CD4-positive, alpha-beta T cell (primary cell): ENCODE measurements at regions not wholly inside any gene's neighbourhood (a gene's known extent, or its start where the extent isn't known, plus 50 kb on each side); places are given as distances from the start of the nearest gene placed in this dataset.

Experiments used
- ATAC-seq: fragments of 200-7000 bp; cut with Tn5 transposase; one replicate; pipeline ENCODE4 v1.10.0; 2022; ENCODE audit warnings: mild to moderate bottlenecking; ENCODE audit not compliant: poor library complexity
- CTCF ChIA-PET: fragments of 350-600 bp; sonication (Branson Sonifier 250); formaldehyde crosslinking; loops from one replicate; lab custom pipeline; 2021; ENCODE audit warnings: antibody characterized with exemption, inconsistent platforms; lab: Charles Lee
- POLR2A ChIA-PET: fragments of 350-600 bp; sonication (Branson Sonifier 250); formaldehyde crosslinking; loops from one replicate; lab custom pipeline; 2021; ENCODE audit warnings: antibody characterized with exemption, inconsistent platforms; lab: Charles Lee
- DNase-seq, 14 experiments: peaks; one replicate each; pipeline ENCODE4 v3.0.0-alpha.2; 2013 to 2020; ENCODE audit warnings: mixed read lengths in 2 of 14
- H3K27ac ChIP-seq, 2 donors: one replicate each; pipeline versions ENCODE4 v1.5.1 to v1.7.0; 2013; ENCODE audit warnings: low read length in 2 of 2, low read depth in 1 of 2, mild to moderate bottlenecking in 1 of 2
- H3K27me3 ChIP-seq, 2 experiments: 1 replicate in 1 of 2; 2 replicates in 1 of 2; pipeline versions ENCODE4 v1.6.1 to v1.7.0; 2013; ENCODE audit warnings: low read length in 2 of 2, control low read depth in 1 of 2, mild to moderate bottlenecking in 1 of 2, moderate library complexity in 1 of 2; ENCODE audit not compliant: insufficient read depth in 2 of 2, control insufficient read depth in 1 of 2
- H3K36me3 ChIP-seq: one replicate; pipeline ENCODE4 v1.6.1; 2013; ENCODE audit warnings: low read length, control low read depth; ENCODE audit not compliant: insufficient read depth
- H3K4me1 ChIP-seq: one replicate; pipeline ENCODE4 v1.6.1; 2013; ENCODE audit warnings: low read length, control low read depth; ENCODE audit not compliant: insufficient read depth
- H3K4me3 ChIP-seq: one replicate; pipeline ENCODE4 v1.5.1; 2013; ENCODE audit warnings: mild to moderate bottlenecking, low read length, moderate library complexity
- H3K9me3 ChIP-seq, 2 experiments: 1 replicate in 1 of 2; 2 replicates in 1 of 2; pipeline versions ENCODE4 v1.6.1 to v1.7.0; 2013; ENCODE audit warnings: low read length in 2 of 2, mild to moderate bottlenecking in 2 of 2, control low read depth in 1 of 2, moderate library complexity in 1 of 2; ENCODE audit not compliant: control insufficient read depth in 1 of 2, insufficient read depth in 1 of 2
- H3K27ac Mint-ChIP-seq: one replicate; pipeline ENCODE4 v1.8.0; 2020; ENCODE audit warnings: mixed read lengths
- H3K27me3 Mint-ChIP-seq: one replicate; pipeline ENCODE4 v1.8.0; 2021; ENCODE audit warnings: mixed read lengths
- H3K36me3 Mint-ChIP-seq: one replicate; pipeline ENCODE4 v1.8.0; 2021; ENCODE audit warnings: low read depth, mixed read lengths
- H3K4me1 Mint-ChIP-seq: one replicate; pipeline ENCODE4 v1.8.0; 2021; ENCODE audit warnings: low read depth, mixed read lengths
- H3K4me3 Mint-ChIP-seq: one replicate; pipeline ENCODE4 v1.8.0; 2020; ENCODE audit warnings: mild to moderate bottlenecking, mixed read lengths
- H3K9me3 Mint-ChIP-seq: one replicate; pipeline ENCODE4 v1.8.0; 2020; ENCODE audit warnings: mixed read lengths
- CTCF ChIP-seq: fragments of 200-600 bp; IDR thresholded peaks from one replicate; pipeline ENCODE4 v1.8.0; 2022; ENCODE audit warnings: antibody characterized with exemption, mild to moderate bottlenecking
- intact Hi-C, 2 experiments: fragments of 100-400 bp; cut with DNase I in 1 of 2; cut with micrococcal nuclease in 1 of 2; formaldehyde crosslinking; loops; one replicate each; pipeline versions ENCODE4 v1.15.1 to v1.9.0; 2023 to 2025; cut with DNase I, micrococcal nuclease

GRCh38 chr6:121694389-121694788, 258.9 kb downstream of the GJA1 start:
- no peaks in the 10 kb centered on the region for H3K9me3 Mint-ChIP-seq
- no peak for DNase-seq
- H3K36me3 Mint-ChIP-seq: no peaks in the 10 kb centered on the region
- ChIA-PET POLR2A (no interaction called here), CTCF (no interaction called here)
- H3K36me3 ChIP-seq: no peaks in the 10 kb centered on the region
- H3K27me3 ChIP-seq: no peaks in the 10 kb centered on the region
- no peaks in the 10 kb centered on the region for H3K27me3 Mint-ChIP-seq
- no peaks in the 10 kb centered on the region for H3K4me1 ChIP-seq
- intact Hi-C loops: no loop called here
- no peak overlapping the region for H3K4me3 Mint-ChIP-seq
- TF ChIP-seq CTCF: no peak
- no peak overlapping the region for H3K27ac Mint-ChIP-seq
- H3K27ac ChIP-seq: no peak overlapping the region
- no peaks in the 10 kb centered on the region for H3K9me3 ChIP-seq
- ATAC-seq: no peak
- peaks cover 11% of the 10 kb centered on the region for H3K4me1 Mint-ChIP-seq
- H3K4me3 ChIP-seq: no peak overlapping the region

DNA sequence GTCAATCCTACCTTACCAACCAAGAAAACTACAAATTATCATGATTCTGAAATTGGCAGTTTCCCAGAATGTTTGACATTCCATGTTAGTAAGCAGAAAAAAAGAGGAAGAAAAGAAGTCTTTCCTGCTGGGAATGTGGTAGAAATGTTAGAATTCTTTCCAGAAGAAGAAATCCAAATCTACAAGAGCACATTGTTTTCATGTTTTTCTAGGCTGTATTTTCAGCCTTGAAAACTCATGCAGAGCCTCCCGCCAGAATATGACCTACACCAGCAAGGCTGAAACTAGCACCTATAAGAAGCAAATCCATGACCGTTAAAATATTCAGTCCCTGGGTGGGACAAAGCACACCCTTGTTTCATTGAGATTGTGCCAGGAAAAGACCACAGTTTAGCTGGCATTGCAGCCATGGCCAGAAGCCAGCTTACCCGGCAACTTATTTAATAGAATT, 259.4 kb downstream of the GJA1 start:
- Mint-ChIP-seq H3K4me3 (no peak overlapping the region), H3K9me3 (no peaks in the 10 kb centered on the region), H3K27me3 (no peaks in the 10 kb centered on the region), H3K36me3 (no peaks in the 10 kb centered on the region), H3K4me1 (peaks cover 8% of the 10 kb centered on the region), H3K27ac (no peak overlapping the region)
- no peaks in the 10 kb centered on the region for H3K4me1 ChIP-seq
- DNase-seq: no peak
- CTCF ChIA-PET: no interaction called here
- POLR2A ChIA-PET: no interaction called here
- H3K27me3 ChIP-seq: no peaks in the 10 kb centered on the region
- no peak for TF ChIP-seq CTCF
- H3K4me3 ChIP-seq: no peak overlapping the region
- no peak overlapping the region for H3K27ac ChIP-seq
- H3K9me3 ChIP-seq: no peaks in the 10 kb centered on the region
- intact Hi-C loops: no loop called here
- no peak for ATAC-seq
- H3K36me3 ChIP-seq: no peaks in the 10 kb centered on the region

DNA sequence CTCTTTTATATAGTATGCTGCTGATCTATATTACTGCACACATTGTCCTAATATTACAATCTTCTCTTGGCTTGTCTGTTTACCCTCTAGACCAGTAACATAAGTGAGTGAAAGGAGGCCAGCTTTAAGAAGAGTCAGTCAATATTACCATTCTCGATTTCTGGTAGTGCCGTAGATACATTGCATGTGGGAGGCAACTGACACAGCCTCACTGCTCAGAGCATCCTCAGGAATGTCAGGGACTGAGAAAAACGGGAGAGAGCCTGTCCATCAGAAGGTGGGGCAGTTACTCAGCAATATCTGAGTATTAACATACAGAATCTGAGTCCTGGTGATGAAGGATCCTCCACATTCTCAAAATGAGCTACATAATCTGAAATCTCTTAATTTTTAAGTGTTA, 259.9 kb downstream of the GJA1 start:
- Mint-ChIP-seq H3K9me3 (no peaks in the 10 kb centered on the region), H3K36me3 (no peaks in the 10 kb centered on the region), H3K4me1 (peaks cover 3% of the 10 kb centered on the region), H3K27me3 (no peaks in the 10 kb centered on the region), H3K27ac (no peak overlapping the region), H3K4me3 (no peak overlapping the region)
- TF ChIP-seq CTCF: no peak
- Histone ChIP-seq H3K27me3 (no peaks in the 10 kb centered on the region), H3K9me3 (no peaks in the 10 kb centered on the region), H3K27ac (no peak overlapping the region), H3K36me3 (no peaks in the 10 kb centered on the region), H3K4me3 (no peak overlapping the region), H3K4me1 (no peaks in the 10 kb centered on the region)
- ATAC-seq (no peak), DNase-seq (no peak)
- POLR2A ChIA-PET: no interaction called here
- intact Hi-C loops: no loop called here
- CTCF ChIA-PET: no interaction called here
